Inflammatory macrophage treated with lipopolysaccharide for 1 hour (primary cell): ENCODE measurements at regions not wholly inside any gene's neighbourhood (a gene's known extent, or its start where the extent isn't known, plus 50 kb on each side); places are given as distances from the start of the nearest gene placed in this dataset.

Source experiments
- DNase-seq, 2 donors: peaks; one replicate each; pipeline ENCODE4 v3.0.0-alpha.2; 2020 to 2022

GRCh38 chr11:25991476-25991875 lies 340.5 kb upstream of the ANO3 start:
- no peak for DNase-seq

GRCh38 chr11:25992294-25992693 lies 339.6 kb upstream of the ANO3 start:
- DNase-seq = no peak

DNA sequence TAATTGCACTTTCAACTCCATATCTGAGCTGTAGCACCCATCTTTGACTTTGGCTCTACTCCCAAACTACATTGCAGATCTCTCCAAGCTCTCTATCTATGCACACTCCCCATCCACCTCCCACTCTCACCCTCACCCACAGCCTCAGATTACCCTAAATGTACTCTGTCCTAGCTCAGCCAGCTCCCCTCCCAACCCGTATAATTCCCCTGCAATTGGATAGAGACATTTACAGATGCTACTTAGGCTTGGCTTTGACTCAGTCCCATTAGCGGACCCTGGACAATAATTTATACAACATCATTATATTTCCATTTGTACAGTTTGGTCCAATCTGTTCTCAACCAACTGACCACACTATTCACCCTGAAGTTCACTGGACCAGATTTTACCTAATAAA lies 338.9 kb upstream of the ANO3 start:
- no peak for DNase-seq

DNA sequence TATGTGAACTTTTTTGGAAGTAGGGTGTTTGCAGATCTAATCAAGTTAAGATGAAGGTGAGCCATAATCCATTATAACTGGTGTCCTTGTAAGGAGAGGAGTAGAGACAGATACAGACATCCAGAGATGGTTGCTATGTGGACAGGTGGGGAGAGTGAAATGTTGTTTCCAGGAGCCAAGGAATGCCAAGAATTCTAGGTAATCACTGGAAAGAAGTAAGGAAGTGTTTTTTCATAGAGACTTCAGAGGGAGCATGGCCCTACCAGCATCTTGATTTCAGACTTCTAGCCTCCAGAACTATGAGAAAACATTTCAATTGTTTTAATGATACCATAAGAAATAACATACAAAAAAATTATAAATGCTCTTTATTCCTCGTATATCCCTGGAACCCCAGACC lies 320.5 kb upstream of the ANO3 start:
- DNase-seq = no peak

DNA sequence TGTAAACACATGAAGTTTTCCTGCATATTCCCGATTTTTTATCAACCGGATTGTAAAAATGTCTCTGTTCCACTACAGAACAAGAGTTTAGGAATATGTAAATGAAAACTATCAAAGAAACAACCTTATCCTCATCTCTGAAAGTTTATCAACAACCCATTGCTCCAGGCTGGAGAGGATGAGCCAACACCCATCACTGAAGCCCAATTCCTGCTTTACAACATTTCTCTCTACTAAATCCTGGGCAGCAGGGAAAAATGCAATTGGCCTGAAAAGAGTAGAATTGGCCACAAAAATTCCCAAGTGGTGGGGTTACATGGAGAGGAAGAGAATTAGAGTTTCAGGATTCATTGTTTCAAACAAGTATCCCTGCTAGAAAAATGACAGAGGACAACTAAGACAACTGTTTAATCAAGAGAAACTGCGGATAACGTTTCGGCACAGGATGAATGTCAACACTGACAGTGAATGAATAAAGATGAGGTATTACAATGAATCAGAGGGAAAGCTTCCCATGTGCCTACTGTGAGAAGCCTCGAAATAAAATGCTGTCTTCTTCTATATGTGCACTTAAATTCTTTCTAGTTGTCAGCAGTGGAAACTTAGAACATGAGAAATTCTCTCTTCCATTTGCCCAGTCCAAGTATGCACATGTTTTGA lies 317.3 kb upstream of the ANO3 start:
- no peak for DNase-seq

GRCh38 chr11:26017322-26017860 lies 314.5 kb upstream of the ANO3 start:
- no peak for DNase-seq

DNA sequence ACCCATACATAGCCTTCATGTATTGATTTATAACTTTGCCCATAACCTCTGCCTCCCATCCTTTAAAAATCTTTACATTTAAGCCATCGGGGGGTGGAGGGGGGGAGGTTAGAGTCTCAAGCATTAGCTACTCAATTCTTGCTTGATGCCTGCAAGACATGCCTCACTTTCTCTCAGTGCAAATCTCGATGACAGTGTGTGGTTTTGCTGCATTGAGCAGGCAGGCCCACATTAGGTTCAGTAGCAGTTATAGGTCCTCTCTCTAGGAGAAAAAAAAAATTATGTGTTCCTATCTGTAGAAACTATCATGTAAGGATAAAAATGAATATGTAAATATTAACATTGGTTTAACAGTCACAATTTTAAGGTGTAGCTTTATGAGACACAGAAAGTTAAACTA lies 314.0 kb upstream of the ANO3 start:
- no peak for DNase-seq

GRCh38 chr11:26018336-26018735 lies 313.6 kb upstream of the ANO3 start:
- DNase-seq = no peak

DNA sequence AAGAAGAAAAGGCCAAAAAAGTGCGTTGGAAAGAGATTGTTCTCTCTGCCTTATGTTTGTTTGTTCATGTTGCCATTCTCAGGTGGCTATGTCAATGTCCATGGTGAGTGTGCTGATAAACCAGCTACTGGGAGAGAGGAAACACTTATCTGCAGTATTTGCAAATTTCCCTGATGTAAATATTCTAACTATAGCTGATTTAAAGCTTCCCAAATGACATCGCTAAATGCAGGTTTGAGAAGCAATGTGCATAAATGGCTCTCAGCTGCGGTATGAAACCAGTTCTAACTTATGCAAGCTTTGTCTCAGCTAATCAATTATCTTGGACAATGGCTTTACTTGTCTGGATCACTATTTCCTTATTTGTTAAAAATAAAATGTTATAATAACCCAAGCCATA lies 312.5 kb upstream of the ANO3 start:
- DNase-seq = no peak

DNA sequence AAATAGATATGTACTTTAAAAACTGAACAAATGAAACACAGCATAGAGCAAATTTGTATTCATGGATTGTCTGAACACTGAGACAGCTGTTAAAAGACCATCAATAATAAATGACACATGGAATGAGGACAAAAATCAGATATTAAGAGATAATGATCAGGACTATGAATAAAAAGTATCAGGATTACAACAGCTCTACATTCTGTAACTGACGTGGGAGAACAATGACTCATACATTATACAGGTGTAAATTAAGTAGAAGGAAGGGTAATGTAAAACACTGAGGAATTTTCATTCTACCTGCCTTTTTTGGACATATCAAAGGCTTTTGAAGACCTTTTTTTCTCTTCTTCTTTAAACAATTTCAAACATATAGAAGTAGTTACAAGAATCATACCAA lies 310.9 kb upstream of the ANO3 start:
- no peak for DNase-seq

- DNase-seq = no peak
Measured at GRCh38 chr11:26023057-26023456, 308.9 kb upstream of the ANO3 start.

GRCh38 chr11:26025676-26026075 lies 306.3 kb upstream of the ANO3 start:
- DNase-seq = no peak

DNA sequence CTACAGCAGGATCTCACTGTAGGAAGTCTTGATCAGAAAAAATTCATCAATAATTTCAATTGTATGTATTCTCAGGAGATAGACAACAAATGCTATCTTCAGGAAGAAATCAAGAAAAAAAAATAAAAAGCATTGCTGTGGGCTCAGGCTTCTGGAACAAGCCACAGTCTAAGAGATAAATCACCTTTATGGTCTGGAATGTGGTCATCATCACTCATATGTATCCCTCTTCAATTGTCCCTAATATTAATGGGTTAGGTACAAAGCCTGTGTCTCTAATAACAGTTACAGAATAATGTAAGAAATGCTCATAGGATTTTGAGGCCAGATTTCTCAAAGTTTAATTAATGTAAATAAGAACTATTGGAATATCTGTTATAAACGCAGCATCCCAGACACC lies 305.9 kb upstream of the ANO3 start:
- DNase-seq = no peak

DNA sequence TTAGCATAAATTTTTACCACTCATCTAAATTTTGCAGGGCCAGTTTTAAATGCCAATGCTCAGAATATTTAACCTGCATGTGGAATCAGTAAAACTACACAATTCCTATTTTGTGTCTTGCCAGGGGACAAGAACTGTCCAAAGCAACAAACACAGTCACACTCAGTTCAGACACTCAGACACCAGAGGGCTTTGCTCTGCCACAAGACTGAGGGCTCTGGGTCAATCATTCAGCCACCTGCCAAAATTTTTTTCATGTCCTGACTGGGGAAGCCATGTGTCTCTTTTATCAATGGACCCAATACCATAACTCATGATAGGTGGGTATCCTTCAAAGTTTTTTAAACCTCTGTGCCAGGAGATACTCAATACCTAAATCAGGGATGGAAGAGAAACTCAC lies 304.0 kb upstream of the ANO3 start:
- no peak for DNase-seq

GRCh38 chr11:26028393-26028911 lies 303.5 kb upstream of the ANO3 start:
- no peak for DNase-seq

- no peak for DNase-seq
Measured at GRCh38 chr11:26030399-26030798, 301.5 kb upstream of the ANO3 start.

GRCh38 chr11:26032241-26032640 lies 299.7 kb upstream of the ANO3 start:
- no peak for DNase-seq

DNA sequence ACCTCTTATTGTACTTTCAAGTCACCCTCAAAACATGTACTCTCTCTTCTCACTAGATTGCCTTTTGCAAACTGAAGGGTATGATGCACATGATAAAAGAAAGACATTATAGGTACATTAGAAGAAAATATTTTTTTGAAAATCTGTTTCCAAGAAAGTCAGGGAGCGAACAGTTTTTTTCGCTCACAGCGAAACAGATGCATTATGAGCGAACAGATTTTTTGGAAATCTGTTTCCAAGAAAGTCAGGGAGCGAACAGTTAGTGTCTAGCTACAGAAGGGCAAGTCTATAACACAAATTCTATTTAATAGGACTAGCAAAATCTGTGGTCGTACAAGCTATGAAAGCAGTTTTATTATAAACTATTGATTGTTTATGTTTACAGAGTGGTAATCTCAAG lies 296.2 kb upstream of the ANO3 start:
- DNase-seq = no peak

GRCh38 chr11:26037716-26038115 lies 294.2 kb upstream of the ANO3 start:
- DNase-seq = no peak

DNA sequence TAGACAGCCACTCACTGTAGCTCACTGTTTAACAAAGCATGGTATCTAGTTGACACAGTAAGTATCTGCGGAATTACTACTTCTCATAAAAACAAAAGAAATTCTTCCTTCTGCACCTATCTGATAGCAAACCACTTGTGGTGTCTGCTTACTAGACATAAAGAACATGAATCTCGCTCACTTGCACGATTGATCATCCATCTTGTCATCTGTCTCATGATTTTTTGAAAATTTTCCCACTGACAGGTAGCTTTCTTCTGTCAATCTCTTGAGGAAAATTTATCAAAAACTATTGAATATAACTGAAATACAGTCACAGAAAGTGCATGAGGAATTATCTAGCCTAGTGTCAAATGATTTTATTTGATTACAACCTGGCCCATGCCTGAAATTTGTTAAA lies 291.6 kb upstream of the ANO3 start:
- no peak for DNase-seq

DNA sequence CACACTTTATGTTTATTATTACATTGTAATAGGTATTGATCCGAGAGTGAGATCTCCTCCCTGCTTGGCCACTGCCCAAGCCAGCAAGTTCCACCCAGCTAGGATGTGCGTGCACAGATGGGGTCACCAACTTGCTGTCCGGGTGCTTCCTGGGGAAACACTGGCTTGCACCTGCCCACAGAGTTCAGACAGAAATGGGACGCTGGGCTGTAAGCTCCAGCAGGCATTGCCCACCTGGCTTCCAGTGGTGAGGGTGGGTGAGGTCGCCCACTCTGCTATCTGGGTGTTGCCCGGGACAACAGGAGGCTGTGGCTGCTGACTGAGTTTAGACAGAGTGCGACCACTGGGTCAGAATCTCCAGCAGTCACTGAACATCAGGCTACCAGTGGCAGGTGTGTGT lies 289.8 kb upstream of the ANO3 start:
- DNase-seq = no peak

GRCh38 chr11:26043665-26044064 lies 288.3 kb upstream of the ANO3 start:
- DNase-seq = no peak

GRCh38 chr11:26044389-26044788 lies 287.5 kb upstream of the ANO3 start:
- no peak for DNase-seq

GRCh38 chr11:26045082-26045481 lies 286.8 kb upstream of the ANO3 start:
- no peak for DNase-seq

DNA sequence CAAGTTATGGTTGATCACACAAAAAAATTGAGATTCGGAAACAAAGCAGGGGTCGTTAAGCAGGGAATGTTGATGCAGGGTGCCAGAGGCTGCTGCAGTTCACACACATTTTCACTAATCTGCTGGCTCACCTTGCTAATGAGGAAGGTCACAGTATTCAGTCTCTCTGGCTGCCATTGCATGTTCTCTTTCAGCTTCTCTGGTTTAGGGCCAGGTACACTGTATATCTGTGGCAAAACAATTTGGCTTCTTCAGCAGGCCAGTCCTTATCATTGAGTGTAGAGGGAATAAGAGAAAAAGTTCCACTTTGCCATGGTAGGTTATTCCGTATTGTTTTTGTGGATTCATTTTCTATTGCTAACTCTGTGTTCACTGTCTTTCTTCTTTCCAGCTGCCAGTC lies 283.7 kb upstream of the ANO3 start:
- no peak for DNase-seq
